PC-3 (cell line): ENCODE measurements at regions not wholly inside any gene's neighbourhood (a gene's known extent, or its start where the extent isn't known, plus 50 kb on each side); places are given as distances from the start of the nearest gene placed in this dataset.

Experiments used
- ATAC-seq: fragments of 200-7000 bp; cut with Tn5 transposase; 2 replicates; pipeline ENCODE4 v1.9.1; 2020; ENCODE audit warnings: mild to moderate bottlenecking, moderate library complexity
- BruUV-seq: library from RNA; stranded (reverse); fragments of 400-500 nt; replicated peaks from 2 replicates; lab custom pipeline; 2021; lab: Mats Ljungman, UMichigan
- CTCF ChIA-PET: fragments of 300-600 bp; sonication (Branson Sonifier 250); formaldehyde crosslinking; loops from one replicate; lab custom pipeline; 2022; ENCODE audit warnings: antibody characterized with exemption; lab: Charles Lee
- POLR2A ChIA-PET: fragments of 300-600 bp; sonication (Branson Sonifier 250); formaldehyde crosslinking; loops from one replicate; lab custom pipeline; 2022; ENCODE audit warnings: antibody characterized with exemption; ENCODE audit not compliant: unreplicated experiment; lab: Charles Lee
- DNase-seq: peaks from one replicate; pipeline ENCODE4 v3.0.0-alpha.2; 2015
- H2AFZ ChIP-seq: fragments of 300-600 bp; sonication (generic); 2 replicates; pipeline ENCODE4 v1.6.0; 2016; ENCODE audit warnings: antibody characterized with exemption, low read length
- H3F3A ChIP-seq: fragments of 300-600 bp; sonication (generic); one replicate; pipeline ENCODE4 v1.6.0; 2017; ENCODE audit warnings: antibody characterized with exemption, low read length, control low read depth, mild to moderate bottlenecking; ENCODE audit not compliant: unreplicated experiment
- H3K27ac ChIP-seq: fragments of 300-600 bp; sonication (generic); 2 replicates; pipeline ENCODE4 v1.5.1; 2016; ENCODE audit warnings: mild to moderate bottlenecking, low read length
- H3K27me3 ChIP-seq: fragments of 300-600 bp; sonication (generic); 2 replicates; pipeline ENCODE4 v1.6.1; 2016; ENCODE audit warnings: low read length, mixed read lengths
- H3K36me3 ChIP-seq: fragments of 300-600 bp; sonication (generic); 2 replicates; pipeline ENCODE4 v1.6.1; 2016; ENCODE audit warnings: low read depth, mixed run types, low read length, mixed read lengths
- H3K4me1 ChIP-seq: fragments of 300-600 bp; sonication (generic); 2 replicates; pipeline ENCODE4 v1.5.1; 2016; ENCODE audit warnings: low read length; ENCODE audit not compliant: insufficient read depth
- H3K4me2 ChIP-seq: fragments of 300-600 bp; sonication (generic); 2 replicates; pipeline ENCODE4 v1.6.0; 2016; ENCODE audit warnings: low read length
- H3K4me3 ChIP-seq: fragments of 300-600 bp; sonication (generic); 2 replicates; pipeline ENCODE4 v1.5.1; 2016; ENCODE audit warnings: mild to moderate bottlenecking, low read length, mixed read lengths
- H3K79me2 ChIP-seq: fragments of 300-600 bp; sonication (generic); 2 replicates; pipeline ENCODE4 v1.6.1; 2017; ENCODE audit warnings: low read length, mixed read lengths
- H3K9ac ChIP-seq: fragments of 300-600 bp; sonication (generic); 2 replicates; pipeline ENCODE4 v1.6.0; 2016; ENCODE audit warnings: mild to moderate bottlenecking, low read length
- H3K9me2 ChIP-seq: fragments of 300-600 bp; sonication (generic); replicated peaks from 2 replicates; pipeline ENCODE4 v1.6.1; 2016; ENCODE audit warnings: mixed run types, low read length, mixed read lengths
- H3K9me3 ChIP-seq: fragments of 300-600 bp; sonication (generic); 2 replicates; pipeline ENCODE4 v1.6.1; 2016; ENCODE audit warnings: low read length, mixed read lengths
- H4K20me1 ChIP-seq: fragments of 300-600 bp; sonication (generic); 2 replicates; pipeline ENCODE4 v1.6.1; 2016; ENCODE audit warnings: low read length, mixed read lengths
- EZH2 ChIP-seq: fragments of 300-600 bp; sonication (generic); IDR thresholded peaks from one replicate; pipeline ENCODE4 v1.6.1; 2017; ENCODE audit warnings: antibody characterized with exemption, mild to moderate bottlenecking, low read length; ENCODE audit not compliant: unreplicated experiment
- EZH2phosphoT487 ChIP-seq: fragments of 300-600 bp; sonication (generic); IDR thresholded peaks from 2 replicates; pipeline ENCODE4 v1.6.1; 2018; ENCODE audit warnings: mild to moderate bottlenecking, antibody characterized with exemption, low read length, borderline replicate concordance
- intact Hi-C: fragments of 100-400 bp; cut with micrococcal nuclease; formaldehyde crosslinking; loops from 2 replicates; pipeline ENCODE4 v1.9.0; 2023
- TF ChIP-seq, protein P1 (sequence below): fragments of 300-600 bp; sonication (generic); conservative IDR thresholded peaks from 2 replicates; pipeline ENCODE4 v1.5.1; 2017; ENCODE audit warnings: antibody characterized with exemption, low read depth, mild to moderate bottlenecking, low read length

DNA sequence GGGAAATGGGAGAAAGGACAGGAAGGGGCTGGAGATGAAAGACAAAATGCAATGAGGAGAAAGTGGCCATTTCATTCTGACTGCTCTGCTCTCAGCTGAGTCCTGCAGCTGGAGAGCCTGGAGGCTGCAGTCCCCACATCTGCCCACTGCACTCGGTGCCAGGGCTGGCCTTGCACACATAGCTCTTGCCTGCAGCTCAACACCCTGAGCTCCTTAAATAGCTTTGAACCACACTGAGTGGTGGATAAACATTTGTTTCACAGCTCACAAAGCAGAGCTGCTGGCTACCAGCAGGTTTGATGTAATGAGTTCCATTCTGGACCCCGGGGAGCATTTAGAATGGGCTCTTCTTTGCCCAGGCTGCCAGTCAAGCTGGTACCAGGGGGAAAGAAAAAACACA is 426.1 kb upstream of the CADM1 start:
- H3K4me3 ChIP-seq: no peak overlapping the region
- DNase-seq: no peak
- peaks cover 16% of the 10 kb centered on the region; the same call in 1 of the 2 replicates for H3K9me3 ChIP-seq
- H3K79me2 ChIP-seq: no peaks in the 10 kb centered on the region
- CTCF ChIA-PET: interaction anchor here (0.6 kb wide), 1 partner anchor 212 kb away, joined by 3 read pairs; no protein-coding TSS in a partner anchor
- H3K4me2 ChIP-seq: no peak overlapping the region
- no peaks in the 10 kb centered on the region for H3K36me3 ChIP-seq
- H3K27me3 ChIP-seq: no peaks in the 10 kb centered on the region
- H4K20me1 ChIP-seq: no peaks in the 10 kb centered on the region
- POLR2A ChIA-PET: no interaction called here
- no peaks in the 10 kb centered on the region for H3F3A ChIP-seq
- H3K27ac ChIP-seq: no peak overlapping the region
- no peak overlapping the region for H2AFZ ChIP-seq
- H3K9me2 ChIP-seq: no peaks in the 10 kb centered on the region
- no peak for ATAC-seq
- no TSS peak for BruUV-seq
- no peaks in the 10 kb centered on the region for H3K4me1 ChIP-seq
- intact Hi-C loops: no loop called here
- H3K9ac ChIP-seq: no peak overlapping the region
- TF ChIP-seq EZH2 (no peak), EZH2phosphoT487 (no peak)
- TF ChIP-seq, protein P1, sequence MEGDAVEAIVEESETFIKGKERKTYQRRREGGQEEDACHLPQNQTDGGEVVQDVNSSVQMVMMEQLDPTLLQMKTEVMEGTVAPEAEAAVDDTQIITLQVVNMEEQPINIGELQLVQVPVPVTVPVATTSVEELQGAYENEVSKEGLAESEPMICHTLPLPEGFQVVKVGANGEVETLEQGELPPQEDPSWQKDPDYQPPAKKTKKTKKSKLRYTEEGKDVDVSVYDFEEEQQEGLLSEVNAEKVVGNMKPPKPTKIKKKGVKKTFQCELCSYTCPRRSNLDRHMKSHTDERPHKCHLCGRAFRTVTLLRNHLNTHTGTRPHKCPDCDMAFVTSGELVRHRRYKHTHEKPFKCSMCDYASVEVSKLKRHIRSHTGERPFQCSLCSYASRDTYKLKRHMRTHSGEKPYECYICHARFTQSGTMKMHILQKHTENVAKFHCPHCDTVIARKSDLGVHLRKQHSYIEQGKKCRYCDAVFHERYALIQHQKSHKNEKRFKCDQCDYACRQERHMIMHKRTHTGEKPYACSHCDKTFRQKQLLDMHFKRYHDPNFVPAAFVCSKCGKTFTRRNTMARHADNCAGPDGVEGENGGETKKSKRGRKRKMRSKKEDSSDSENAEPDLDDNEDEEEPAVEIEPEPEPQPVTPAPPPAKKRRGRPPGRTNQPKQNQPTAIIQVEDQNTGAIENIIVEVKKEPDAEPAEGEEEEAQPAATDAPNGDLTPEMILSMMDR: no peak

DNA sequence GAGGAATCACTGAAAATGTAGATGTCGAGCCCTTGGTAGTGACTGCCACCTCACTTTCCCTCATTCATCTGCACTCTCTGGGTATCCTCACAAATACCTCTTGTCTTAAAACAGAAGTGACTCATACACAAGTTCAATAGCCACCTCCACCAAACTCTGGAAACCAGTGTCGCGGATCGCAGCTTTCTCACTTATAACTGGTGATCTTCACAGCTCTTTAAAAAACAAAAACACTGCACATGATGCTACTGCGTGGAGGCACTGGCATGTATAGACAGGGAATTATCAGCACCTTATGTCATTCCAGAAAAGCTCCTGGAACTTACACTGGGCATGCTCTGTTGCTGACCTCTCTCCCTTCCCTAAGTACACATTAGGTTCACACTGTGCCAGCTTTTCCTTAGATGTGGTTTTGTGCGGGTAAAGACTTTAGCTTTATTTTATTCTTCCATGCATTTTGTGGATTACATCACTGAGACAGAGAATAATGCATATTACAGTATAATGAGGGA is 425.5 kb upstream of the CADM1 start:
- Histone ChIP-seq H3K27ac (no peak overlapping the region), H3K4me3 (no peak overlapping the region), H3K9ac (no peak overlapping the region), H4K20me1 (no peaks in the 10 kb centered on the region), H3K36me3 (no peaks in the 10 kb centered on the region), H3K9me3 (peaks cover 16% of the 10 kb centered on the region; the same call in 1 of the 2 replicates), H3K79me2 (no peaks in the 10 kb centered on the region), H3F3A (no peaks in the 10 kb centered on the region), H3K27me3 (no peaks in the 10 kb centered on the region), H3K9me2 (no peaks in the 10 kb centered on the region), H3K4me2 (no peak overlapping the region), H3K4me1 (no peaks in the 10 kb centered on the region), H2AFZ (no peak overlapping the region)
- ATAC-seq (no peak), DNase-seq (no peak)
- BruUV-seq: no TSS peak
- ChIA-PET CTCF (no interaction called here), POLR2A (no interaction called here)
- intact Hi-C loops: no loop called here
- no peak for TF ChIP-seq EZH2phosphoT487

DNA sequence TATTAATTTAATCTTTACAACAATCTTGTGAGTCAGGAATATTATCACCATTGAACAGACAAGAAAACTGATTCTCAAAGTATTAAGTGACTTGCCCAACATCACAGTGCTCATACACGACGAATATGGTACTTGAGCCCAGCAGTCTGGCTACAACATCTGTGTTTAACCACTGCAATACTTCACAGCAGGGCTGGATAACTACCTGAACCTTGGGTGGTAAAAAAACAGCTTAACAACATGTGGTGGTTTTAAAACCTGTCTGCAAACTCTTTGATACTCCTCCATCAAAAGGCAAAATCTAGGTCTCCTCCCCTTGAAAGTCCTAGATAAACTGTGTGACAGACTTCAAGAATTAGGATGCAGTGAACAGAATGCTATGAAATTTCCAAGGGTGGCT is 424.6 kb upstream of the CADM1 start:
- no peak for DNase-seq
- Histone ChIP-seq H3K9me3 (peaks cover 20% of the 10 kb centered on the region; the same call in 1 of the 2 replicates), H3K4me3 (no peak overlapping the region), H3F3A (no peaks in the 10 kb centered on the region), H3K4me2 (no peak overlapping the region), H4K20me1 (no peaks in the 10 kb centered on the region), H3K4me1 (no peaks in the 10 kb centered on the region), H3K79me2 (no peaks in the 10 kb centered on the region), H3K27me3 (no peaks in the 10 kb centered on the region), H3K9me2 (no peaks in the 10 kb centered on the region), H3K36me3 (no peaks in the 10 kb centered on the region), H3K27ac (no peak overlapping the region), H2AFZ (no peak overlapping the region), H3K9ac (no peak overlapping the region)
- ChIA-PET POLR2A (no interaction called here), CTCF (no interaction called here)
- no TSS peak for BruUV-seq
- intact Hi-C loops: no loop called here
- TF ChIP-seq, protein P1: no peak
- no peak for TF ChIP-seq EZH2
- no peak for TF ChIP-seq EZH2phosphoT487
- no peak for ATAC-seq
